Bronchial epithelial cell (primary cell): ENCODE measurements at regions not wholly inside any gene's neighbourhood (a gene's known extent, or its start where the extent isn't known, plus 50 kb on each side); places are given as distances from the start of the nearest gene placed in this dataset.

ENCODE experiments used
- DNase-seq: peaks from one replicate; pipeline ENCODE4 v3.0.0-alpha.2; 2010; ENCODE audit warnings: low read depth
- FAIRE-seq: peaks from 2 replicates; lab custom pipeline; 2011; peaks lifted over from hg19 to GRCh38; lab: Jason Lieb, UNC
- H3K27me3 ChIP-seq: 2 replicates; pipeline ENCODE4 v1.5.1; 2011; ENCODE audit warnings: low read length; ENCODE audit not compliant: control insufficient read depth, insufficient read depth
- H3K36me3 ChIP-seq: 2 replicates; pipeline ENCODE4 v1.5.1; 2011; ENCODE audit warnings: low read length; ENCODE audit not compliant: control insufficient read depth, insufficient read depth
- H3K4me3 ChIP-seq: 2 replicates; pipeline ENCODE4 v1.5.1; 2011; ENCODE audit warnings: mild to moderate bottlenecking, low read depth, low read length, control low read depth
- CTCF ChIP-seq: IDR thresholded peaks from 2 replicates; pipeline ENCODE4 v1.5.1; 2011; ENCODE audit warnings: mild to moderate bottlenecking, moderate library complexity, low read length, control low read depth, inconsistent platforms; ENCODE audit not compliant: insufficient read depth, severe bottlenecking

- FAIRE-seq, result no peak
- Histone ChIP-seq H3K4me3 (no peak overlapping the region), H3K36me3 (no peaks in the 10 kb centered on the region), H3K27me3 (no peaks in the 10 kb centered on the region)
- no peak for DNase-seq
- TF ChIP-seq CTCF, result no peak
Measured at GRCh38 chr3:44098656-44099415, 142.8 kb upstream of the TOPAZ1 start.

GRCh38 chr3:44099566-44100297, 142.0 kb upstream of the TOPAZ1 start:
- no peak for TF ChIP-seq CTCF
- no peak overlapping the region for H3K4me3 ChIP-seq
- no peaks in the 10 kb centered on the region for H3K27me3 ChIP-seq
- FAIRE-seq, result no peak
- DNase-seq, result no peak
- no peaks in the 10 kb centered on the region for H3K36me3 ChIP-seq

- H3K36me3 ChIP-seq, result no peaks in the 10 kb centered on the region
- no peak for TF ChIP-seq CTCF
- no peak overlapping the region for H3K4me3 ChIP-seq
- no peak for FAIRE-seq
- no peaks in the 10 kb centered on the region for H3K27me3 ChIP-seq
- DNase-seq, result no peak
Measured at GRCh38 chr3:44100298-44100695, 141.4 kb upstream of the TOPAZ1 start.

GRCh38 chr3:44104043-44104442, 137.6 kb upstream of the TOPAZ1 start:
- no peak overlapping the region for H3K4me3 ChIP-seq
- no peak for DNase-seq
- FAIRE-seq, result no peak
- TF ChIP-seq CTCF, result no peak
- H3K27me3 ChIP-seq, result no peaks in the 10 kb centered on the region
- no peaks in the 10 kb centered on the region for H3K36me3 ChIP-seq

- no peak for TF ChIP-seq CTCF
- no peak overlapping the region for H3K4me3 ChIP-seq
- no peaks in the 10 kb centered on the region for H3K27me3 ChIP-seq
- H3K36me3 ChIP-seq, result no peaks in the 10 kb centered on the region
- peak; percentile 99 for FAIRE-seq
- peak; percentile 97 for DNase-seq
Measured at GRCh38 chr3:44104668-44105321, 136.9 kb upstream of the TOPAZ1 start.
